Cardiac muscle cell (in vitro differentiated cells and primary cell): ENCODE measurements at regions not wholly inside any gene's neighbourhood (a gene's known extent, or its start where the extent isn't known, plus 50 kb on each side); places are given as distances from the start of the nearest gene placed in this dataset.
A peak's percentile ranks its signal among the peaks of the same experiment; 100 is the strongest.

Source experiments
- DNase-seq, 2 donors: peaks; one replicate each; pipeline versions ENCODE4 v3.0.0 to v3.0.0-alpha.2; 2010 to 2017; ENCODE audit warnings: low read depth in 1 of 2, low spot score in 1 of 2
- H3K27ac ChIP-seq: fragments of 200-600 bp; sonication (generic); 2 replicates; pipeline ENCODE4 v1.5.1; 2016
- H3K27me3 ChIP-seq: fragments of 200-600 bp; sonication (generic); 2 replicates; pipeline ENCODE4 v1.6.0; 2016; ENCODE audit warnings: control low read depth
- H3K36me3 ChIP-seq: fragments of 200-600 bp; sonication (generic); 2 replicates; pipeline ENCODE4 v1.5.1; 2016; ENCODE audit warnings: control low read depth
- H3K4me1 ChIP-seq: fragments of 200-600 bp; sonication (generic); 2 replicates; pipeline ENCODE4 v1.8.1; 2017; ENCODE audit warnings: low read depth, mild to moderate bottlenecking, mixed run types
- H3K4me3 ChIP-seq: fragments of 200-600 bp; sonication (generic); 2 replicates; pipeline ENCODE4 v1.5.1; 2016; ENCODE audit warnings: mild to moderate bottlenecking
- H3K9me3 ChIP-seq: fragments of 200-600 bp; sonication (generic); 2 replicates; pipeline ENCODE4 v1.5.1; 2017; ENCODE audit warnings: low read depth, mild to moderate bottlenecking, control low read depth
- CTCF ChIP-seq: IDR thresholded peaks from 2 replicates; pipeline ENCODE4 v1.5.1; 2012; ENCODE audit warnings: low read depth, mild to moderate bottlenecking, low read length

- DNase-seq, result no peak
- H3K27ac ChIP-seq, result no peak overlapping the region
- no peak for TF ChIP-seq CTCF
- H3K4me1 ChIP-seq, result no peaks in the 10 kb centered on the region
- H3K4me3 ChIP-seq, result no peak overlapping the region
- H3K9me3 ChIP-seq, result no peaks in the 10 kb centered on the region
- no peaks in the 10 kb centered on the region for H3K36me3 ChIP-seq
- H3K27me3 ChIP-seq, result no peaks in the 10 kb centered on the region
Observed at GRCh38 chr4:125043486-125043885, 271.3 kb upstream of the FAT4 start.

- Histone ChIP-seq H3K36me3 (no peaks in the 10 kb centered on the region), H3K9me3 (no peaks in the 10 kb centered on the region), H3K4me1 (no peaks in the 10 kb centered on the region), H3K27ac (no peak overlapping the region), H3K27me3 (no peaks in the 10 kb centered on the region), H3K4me3 (no peak overlapping the region)
- DNase-seq, result no peak
- TF ChIP-seq CTCF, result no peak
Observed at GRCh38 chr4:125042041-125042440, 272.7 kb upstream of the FAT4 start.

GRCh38 chr4:125041372-125041930 lies 273.3 kb upstream of the FAT4 start:
- H3K27ac ChIP-seq, result no peak overlapping the region
- no peaks in the 10 kb centered on the region for H3K27me3 ChIP-seq
- no peaks in the 10 kb centered on the region for H3K4me1 ChIP-seq
- H3K9me3 ChIP-seq, result no peaks in the 10 kb centered on the region
- peak in 1 of 2 donors; percentile 28 for DNase-seq
- no peaks in the 10 kb centered on the region for H3K36me3 ChIP-seq
- TF ChIP-seq CTCF, result no peak
- H3K4me3 ChIP-seq, result no peak overlapping the region

- Histone ChIP-seq H3K4me1 (no peaks in the 10 kb centered on the region), H3K27me3 (no peaks in the 10 kb centered on the region), H3K4me3 (no peak overlapping the region), H3K9me3 (no peaks in the 10 kb centered on the region), H3K27ac (no peak overlapping the region), H3K36me3 (no peaks in the 10 kb centered on the region)
- DNase-seq, result no peak
- no peak for TF ChIP-seq CTCF
Observed at GRCh38 chr4:125039550-125039949, 275.2 kb upstream of the FAT4 start.

GRCh38 chr4:125022855-125023501 lies 291.8 kb upstream of the FAT4 start:
- H3K4me3 ChIP-seq, result no peak overlapping the region
- H3K36me3 ChIP-seq, result no peaks in the 10 kb centered on the region
- TF ChIP-seq CTCF, result no peak

DNA sequence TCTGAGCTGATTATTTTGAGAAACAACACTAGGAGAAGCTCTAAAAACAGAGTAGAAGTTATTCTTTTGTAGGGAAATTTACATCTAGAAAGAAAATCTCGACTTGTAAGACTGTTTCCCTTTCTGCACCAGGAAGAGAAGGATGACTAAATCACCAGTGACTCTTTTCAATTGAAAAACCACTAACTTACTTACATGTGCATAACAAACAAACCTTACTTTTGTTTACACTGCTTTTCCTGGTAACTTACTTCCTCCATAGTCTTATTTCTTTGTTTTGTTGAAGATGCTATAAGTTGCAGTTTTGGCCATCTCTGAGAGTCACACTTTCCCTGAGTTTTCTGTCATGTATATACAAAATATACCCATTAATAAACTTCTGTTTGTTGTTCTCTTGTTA lies 293.6 kb upstream of the FAT4 start:
- TF ChIP-seq CTCF, result no peak
- H3K27me3 ChIP-seq, result no peaks in the 10 kb centered on the region
- H3K9me3 ChIP-seq, result no peaks in the 10 kb centered on the region
- H3K4me3 ChIP-seq, result no peak overlapping the region
- no peak for DNase-seq
- no peaks in the 10 kb centered on the region for H3K36me3 ChIP-seq
- no peak overlapping the region for H3K27ac ChIP-seq
- H3K4me1 ChIP-seq, result peaks cover 6% of the 10 kb centered on the region

More at GRCh38 chr4:125022855-125023501, 291.8 kb upstream of the FAT4 start:
- Histone ChIP-seq H3K9me3 (no peaks in the 10 kb centered on the region), H3K4me1 (no peaks in the 10 kb centered on the region), H3K27me3 (no peaks in the 10 kb centered on the region), H3K27ac (no peak overlapping the region)
- no peak for DNase-seq
